GM18907 (cell line): ENCODE measurements at regions not wholly inside any gene's neighbourhood (a gene's known extent, or its start where the extent isn't known, plus 50 kb on each side); places are given as distances from the start of the nearest gene placed in this dataset.

Experiments used
- ATAC-seq: cut with Tn5 transposase; IDR thresholded peaks from one replicate; pipeline ENCODE4 v1.9.1; 2021; ENCODE audit warnings: mild to moderate bottlenecking, moderate library complexity; ENCODE audit not compliant: unreplicated experiment

GRCh38 chr2:71277536-71278103, 50.7 kb upstream of the PAIP2B start:
- no peak for ATAC-seq

GRCh38 chr2:71277147-71277475, 50.2 kb upstream of the PAIP2B start:
- no peak for ATAC-seq

- peak; percentile 100 for ATAC-seq
Measured at GRCh38 chr2:71276311-71277146, 49.6 kb upstream of the PAIP2B start.
